LoVo (cell line): ENCODE measurements at regions not wholly inside any gene's neighbourhood (a gene's known extent, or its start where the extent isn't known, plus 50 kb on each side); places are given as distances from the start of the nearest gene placed in this dataset.
"Not testable (repeated sequence)": the region's sequence is repeated elsewhere in the genome, so short reads cannot be mapped to it uniquely, and the experiment has no call there.

Experiments used
- DNase-seq: peaks from one replicate; pipeline ENCODE4 v3.0.0-alpha.2; 2016; ENCODE audit warnings: low spot score

GRCh38 chr6:155770313-155770712 lies 314.7 kb upstream of the NOX3 start:
- no peak for DNase-seq

GRCh38 chr6:155765275-155766194 lies 309.9 kb upstream of the NOX3 start:
- DNase-seq = no peak

GRCh38 chr6:155762649-155763048 lies 307.0 kb upstream of the NOX3 start:
- no peak for DNase-seq

DNA sequence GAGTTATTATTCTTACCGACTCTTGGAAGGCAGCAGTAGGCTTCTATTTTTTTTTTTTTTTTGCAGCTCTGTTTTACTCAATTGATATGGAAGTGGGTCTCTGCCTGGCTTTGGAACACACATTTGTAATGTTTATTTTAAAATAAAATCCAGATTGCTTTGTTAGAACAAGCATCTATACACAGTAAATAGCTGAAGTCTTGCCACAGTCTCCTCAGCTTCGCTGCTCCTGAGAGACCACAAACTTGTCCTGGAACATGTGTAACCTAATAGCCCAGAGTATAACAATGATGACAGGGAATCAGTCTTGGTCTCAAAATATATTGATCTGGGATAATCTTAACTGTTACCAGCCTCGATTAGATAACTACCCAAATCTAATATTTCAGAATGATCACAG lies 299.8 kb upstream of the NOX3 start:
- DNase-seq = no peak

DNA sequence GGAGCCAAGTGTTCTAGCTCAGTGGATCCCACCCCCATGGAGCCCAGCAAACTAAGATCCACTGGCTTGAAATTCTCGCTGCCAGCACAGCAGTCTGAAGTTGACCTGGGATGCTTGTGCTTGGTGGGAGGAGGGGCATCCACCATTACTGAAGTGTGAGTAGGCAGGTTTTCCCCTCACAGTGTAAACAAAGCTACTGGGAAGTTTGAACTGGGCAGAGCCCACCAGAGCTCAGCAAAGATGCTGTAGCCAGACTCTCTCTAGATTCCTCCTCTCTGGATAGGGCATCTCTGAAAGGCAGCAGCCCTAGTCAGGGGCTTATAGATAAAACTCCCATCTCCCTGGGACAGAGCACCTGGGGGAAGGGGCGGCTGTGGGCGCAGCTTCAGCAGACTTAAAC lies 293.1 kb upstream of the NOX3 start:
- DNase-seq = not testable (repeated sequence)

DNA sequence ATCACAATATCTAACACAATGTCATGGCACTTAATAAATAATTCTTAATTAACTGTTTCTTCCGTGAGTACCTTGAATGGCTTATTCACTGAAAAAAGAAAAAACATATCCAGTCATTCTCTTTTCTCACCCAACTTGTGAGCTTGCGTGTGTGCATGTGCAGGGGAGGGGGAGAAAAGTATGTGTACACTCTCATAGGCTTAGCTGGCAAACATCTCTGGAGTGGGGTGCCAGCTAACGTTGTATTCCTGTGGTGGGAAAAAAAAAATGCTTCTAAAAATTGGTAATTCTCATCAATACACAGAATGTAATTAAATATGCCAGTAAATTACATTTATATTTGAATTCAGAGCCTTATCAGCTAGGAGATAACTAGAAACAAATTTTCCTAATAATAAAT lies 291.9 kb upstream of the NOX3 start:
- DNase-seq = no peak

DNA sequence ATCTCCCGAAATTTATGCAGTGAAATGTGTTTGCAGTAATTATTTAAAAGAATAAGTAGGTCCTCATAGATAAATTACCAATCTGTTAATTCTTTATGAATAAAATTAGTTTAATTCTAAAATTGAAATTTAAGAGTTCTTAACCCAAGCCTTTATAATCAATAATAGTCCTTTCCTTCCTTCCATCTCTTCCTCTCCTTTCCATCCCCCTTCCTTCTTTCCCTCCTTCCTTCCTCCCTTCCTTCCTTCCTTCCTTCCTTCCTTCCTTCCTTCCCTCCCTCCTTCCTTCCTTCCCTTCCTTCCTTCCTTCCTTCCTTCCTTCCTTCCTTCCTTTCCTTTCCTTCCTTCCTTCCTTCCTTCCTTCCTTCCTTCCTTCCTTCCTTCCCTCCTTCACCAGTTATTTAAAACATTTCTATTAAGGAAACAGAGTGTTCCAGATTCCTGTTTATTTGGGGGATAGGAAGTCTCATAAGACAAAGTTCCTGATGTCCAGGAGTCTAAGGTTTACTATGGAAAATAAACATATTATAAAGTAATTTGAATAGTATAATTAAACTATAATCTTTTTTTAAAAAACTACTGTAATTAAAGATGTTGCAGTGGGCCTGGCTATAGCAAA lies 285.3 kb upstream of the NOX3 start:
- no peak for DNase-seq

DNA sequence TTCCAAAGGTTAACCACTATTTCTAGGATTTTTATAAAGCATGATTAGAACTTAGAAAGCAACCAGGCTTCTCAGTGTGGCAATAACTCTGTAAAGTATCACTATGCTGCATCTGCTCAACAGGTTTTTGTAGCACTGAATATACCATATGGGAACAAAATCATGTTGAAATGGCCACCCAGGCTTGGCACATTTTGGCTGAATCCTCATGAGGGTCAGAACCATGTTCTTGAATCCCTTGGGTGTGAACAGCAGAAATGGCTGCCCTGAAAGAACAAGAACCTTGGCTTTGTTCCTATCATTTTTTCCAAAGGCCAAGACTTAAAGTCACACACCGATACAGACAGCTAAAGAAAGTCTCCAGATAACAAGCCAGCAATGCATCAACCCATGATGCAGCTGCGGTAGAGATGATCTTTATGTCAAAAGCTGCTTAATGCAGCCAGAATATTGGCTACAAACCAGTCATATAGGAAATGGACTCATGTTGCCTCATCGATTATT lies 283.0 kb upstream of the NOX3 start:
- DNase-seq = no peak

DNA sequence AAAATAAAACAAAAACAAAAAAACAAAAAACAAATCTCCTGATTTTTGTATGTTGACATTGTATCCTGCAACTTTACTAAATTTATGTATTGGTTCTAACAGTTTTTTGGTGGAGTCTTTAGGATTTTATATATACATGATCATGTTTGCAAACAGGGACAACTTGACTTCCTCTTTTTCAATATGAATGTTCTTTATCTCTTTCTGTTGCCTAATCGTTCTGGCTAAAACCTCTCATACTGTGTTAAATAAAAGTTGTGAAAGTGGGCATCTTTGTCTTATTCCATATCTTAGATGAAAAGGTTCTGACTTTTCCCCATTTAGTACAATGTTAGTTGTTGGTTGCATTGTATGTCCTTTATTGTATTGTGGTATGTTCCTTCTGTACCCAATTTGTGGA lies 261.7 kb upstream of the NOX3 start:
- no peak for DNase-seq

DNA sequence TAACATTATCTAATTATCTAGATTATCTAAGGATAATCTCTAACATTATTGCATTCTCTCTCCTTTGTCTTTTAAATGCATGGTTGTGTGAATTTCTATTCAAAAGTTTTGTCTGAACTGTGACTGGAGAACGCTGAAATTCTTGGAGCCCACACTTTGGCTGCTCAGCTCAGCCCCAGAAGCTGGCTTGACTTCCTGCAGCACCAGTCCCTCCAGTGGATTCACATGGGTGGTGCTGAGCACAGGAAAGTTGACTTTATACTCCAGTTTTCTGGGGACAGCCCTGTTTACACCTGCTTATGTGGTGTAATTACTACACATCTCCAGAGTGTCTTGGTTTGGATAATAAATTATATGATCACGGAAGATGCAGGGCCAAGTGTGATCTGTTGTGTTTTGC lies 255.1 kb upstream of the NOX3 start:
- no peak for DNase-seq

DNA sequence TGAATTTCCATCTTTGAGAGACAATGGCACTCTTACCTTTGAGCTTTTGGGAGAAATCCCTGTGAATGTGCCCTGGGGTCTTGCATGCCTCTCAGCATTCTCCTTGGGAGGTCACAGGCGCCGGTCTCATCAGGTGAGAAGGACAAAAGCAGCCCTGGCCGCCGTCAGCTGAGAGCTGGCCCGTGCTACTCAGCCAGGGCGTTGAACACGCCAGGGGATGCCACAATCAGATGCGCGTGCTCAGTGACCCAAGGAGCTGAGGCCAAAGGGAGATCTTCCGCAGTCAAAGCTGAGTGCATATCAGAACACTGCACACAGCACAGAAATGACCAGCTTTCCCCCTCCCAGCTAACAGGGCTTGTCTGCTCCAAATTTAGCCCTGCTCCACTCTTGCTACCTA lies 253.6 kb upstream of the NOX3 start:
- no peak for DNase-seq

GRCh38 chr6:155708100-155708499 lies 252.5 kb upstream of the NOX3 start:
- no peak for DNase-seq

DNA sequence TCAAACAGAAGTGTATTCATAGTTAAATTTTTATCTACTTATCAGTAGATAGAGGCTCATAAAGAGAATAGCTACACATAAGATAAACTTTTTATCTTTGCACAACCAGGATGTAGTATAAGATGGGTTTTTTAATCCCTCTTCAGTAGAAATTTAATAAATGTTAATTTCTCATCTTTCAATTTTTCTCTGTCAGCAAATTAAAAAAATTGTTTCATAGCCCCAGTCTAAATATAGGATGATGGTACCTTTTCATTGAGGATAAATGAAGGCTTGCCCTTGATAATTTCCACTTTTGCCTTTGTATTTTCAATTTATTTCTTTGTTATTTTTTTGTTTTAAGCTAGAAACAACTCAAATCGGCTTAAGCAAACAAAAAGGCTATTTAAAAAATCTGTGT lies 251.2 kb upstream of the NOX3 start:
- no peak for DNase-seq

- no peak for DNase-seq
Measured at GRCh38 chr6:155706341-155706740, 250.7 kb upstream of the NOX3 start.

DNA sequence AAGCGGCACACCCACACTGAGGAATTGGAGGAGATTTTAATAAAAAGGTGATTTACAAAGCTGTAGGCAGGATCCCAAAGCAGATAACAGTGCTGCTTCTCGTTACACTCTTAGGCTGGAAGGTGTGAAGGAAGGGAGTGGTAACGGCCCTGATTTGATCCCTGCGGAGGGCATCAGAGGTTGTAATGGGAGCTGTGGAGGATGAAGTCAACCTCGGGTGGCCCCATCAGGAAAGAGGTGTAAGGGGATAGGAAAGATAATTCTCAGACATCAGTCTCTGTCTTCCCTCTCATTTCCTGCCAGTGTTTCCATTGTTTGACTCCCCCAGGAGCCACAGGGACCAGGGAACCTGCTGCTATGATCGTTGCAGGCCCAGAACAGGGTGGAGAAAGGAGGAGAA lies 245.7 kb upstream of the NOX3 start:
- DNase-seq = no peak

- DNase-seq = no peak
Measured at GRCh38 chr6:155695495-155695894, 239.9 kb upstream of the NOX3 start.

- no peak for DNase-seq
Measured at GRCh38 chr6:155694419-155694790, 238.8 kb upstream of the NOX3 start.

GRCh38 chr6:155693573-155694418 lies 238.2 kb upstream of the NOX3 start:
- peak; percentile 2 for DNase-seq

DNA sequence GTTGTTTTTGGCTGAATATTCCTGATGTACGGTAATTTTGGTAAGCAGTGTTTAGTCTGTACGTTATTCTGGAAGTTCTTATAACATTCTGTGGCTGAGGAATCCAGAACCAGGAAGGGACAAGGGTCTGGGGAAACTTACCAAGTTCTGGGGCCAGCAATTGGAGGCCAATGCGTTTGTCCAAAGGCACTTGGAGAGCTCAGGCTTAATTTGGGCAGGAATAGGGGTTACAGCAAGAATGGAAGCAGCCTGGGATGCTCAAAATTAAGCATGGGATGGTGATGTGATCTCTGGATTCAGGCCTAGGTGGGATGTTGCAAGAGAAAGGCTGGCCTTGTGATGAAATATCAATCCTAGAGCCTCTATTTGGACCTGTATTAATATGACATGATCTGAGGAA lies 235.2 kb upstream of the NOX3 start:
- DNase-seq = no peak

DNA sequence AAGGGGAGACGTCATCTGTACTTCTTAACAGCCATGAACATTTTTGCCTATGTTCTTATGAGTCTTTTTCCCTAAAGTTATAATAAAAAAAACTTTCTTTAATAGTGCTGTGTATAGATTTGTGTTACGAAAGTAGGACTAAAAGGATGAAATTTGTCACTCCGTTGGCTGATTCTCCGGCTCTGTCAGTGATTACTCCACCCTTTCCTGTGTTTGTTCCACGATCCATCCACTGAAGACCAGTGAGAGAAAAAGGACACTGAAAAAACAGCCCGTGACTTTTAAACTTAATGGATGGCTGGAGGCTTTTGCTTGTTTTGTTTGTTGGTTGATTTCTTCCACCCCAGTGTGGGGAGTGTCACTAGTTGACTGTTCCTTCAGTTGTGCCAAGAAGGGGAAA lies 232.0 kb upstream of the NOX3 start:
- no peak for DNase-seq

DNA sequence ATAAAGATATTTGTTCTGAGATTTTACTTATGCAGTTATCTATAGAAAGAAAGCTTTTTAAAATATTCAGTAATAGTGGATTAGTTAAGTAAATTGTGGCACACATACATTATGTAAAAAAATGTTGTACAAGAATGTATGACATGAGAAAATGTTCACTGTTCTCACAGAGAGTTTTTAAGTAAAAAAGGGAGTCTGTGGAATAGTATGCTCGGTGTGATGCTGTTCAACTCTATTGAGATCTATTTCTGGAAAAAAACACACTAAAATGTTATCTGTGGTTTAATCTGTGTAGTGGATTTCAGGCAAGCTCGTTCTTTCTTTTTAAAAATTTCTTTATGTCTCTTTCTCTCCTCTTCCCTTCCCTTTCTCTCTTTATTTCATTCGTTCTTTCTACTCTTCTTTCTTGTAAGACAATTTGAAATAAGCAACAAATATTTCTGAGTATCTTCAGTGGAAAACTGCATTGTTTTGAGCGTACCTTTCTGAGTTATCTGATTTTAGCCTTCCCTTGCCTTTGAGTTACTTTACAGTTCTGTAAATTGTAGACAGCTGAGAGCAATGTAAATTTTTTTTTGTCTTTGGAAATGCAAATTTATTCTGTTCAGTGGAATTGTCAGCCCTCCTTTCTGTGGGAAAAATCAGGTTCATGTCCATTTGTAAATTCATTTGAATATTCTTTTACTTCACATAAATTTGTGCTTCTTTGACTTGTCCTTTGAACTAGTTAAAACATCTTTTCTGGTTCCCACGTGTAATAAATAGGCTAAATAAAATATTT lies 229.0 kb upstream of the NOX3 start:
- DNase-seq = no peak

- DNase-seq = no peak
Measured at GRCh38 chr6:155678361-155678760, 222.7 kb upstream of the NOX3 start.
